A549 (cell line): ENCODE measurements at regions not wholly inside any gene's neighbourhood (a gene's known extent, or its start where the extent isn't known, plus 50 kb on each side); places are given as distances from the start of the nearest gene placed in this dataset.

ENCODE experiments used
- ATAC-seq, 2 experiments: fragments of 200-7000 bp in 1 of 2; fragments of >200 bp in 1 of 2; cut with Nextera tagmentation in 1 of 2; cut with Tn5 transposase in 1 of 2; 3 replicates each; pipeline versions ENCODE4 v1.8.0 to v1.9.1; 2018 to 2020; ENCODE audit warnings: mild to moderate bottlenecking in 1 of 2, moderate library complexity in 1 of 2
- CTCF ChIA-PET: fragments of 300-600 bp; sonication (Branson Sonifier 250); formaldehyde crosslinking; extraction: SDS; loops from one replicate; lab custom pipeline; 2021; ENCODE audit warnings: antibody characterized with exemption, inconsistent platforms; lab: Yijun Ruan, JAX
- POLR2A ChIA-PET: fragments of 350-600 bp; formaldehyde crosslinking; extraction: SDS; loops from one replicate; lab custom pipeline; 2021; ENCODE audit warnings: antibody characterized with exemption, inconsistent platforms; lab: Yijun Ruan, JAX
- DNase-seq, 2 experiments: peaks; one replicate each; pipeline versions ENCODE4 v3.0.0 to v3.0.0-alpha.2; 2011 to 2016; ENCODE audit warnings: low read depth in 1 of 2, low spot score in 1 of 2
- FAIRE-seq: peaks from 2 replicates; lab custom pipeline; 2011; peaks lifted over from hg19 to GRCh38; lab: Jason Lieb, UNC
- H3K27ac ChIP-seq, 2 experiments: fragments of >200 bp; sonication (Bioruptor Twin); formaldehyde crosslinking; 3 replicates each; pipeline ENCODE4 v1.5.1; 2016 to 2017
- H3K4me1 ChIP-seq: fragments of >200 bp; sonication (Bioruptor Twin); formaldehyde crosslinking; 3 replicates; pipeline ENCODE4 v1.6.1; 2016
- H3K4me2 ChIP-seq: fragments of >200 bp; sonication (Bioruptor Twin); formaldehyde crosslinking; 3 replicates; pipeline ENCODE4 v1.6.1; 2016
- H3K4me3 ChIP-seq: fragments of >200 bp; sonication (Bioruptor Twin); formaldehyde crosslinking; 3 replicates; pipeline ENCODE4 v1.5.1; 2016
- H3K9me3 ChIP-seq: fragments of >200 bp; sonication (Bioruptor Twin); formaldehyde crosslinking; 3 replicates; pipeline ENCODE4 v1.6.1; 2016
- ATOH8 ChIP-seq: fragments of 250-450 bp; sonication (Bioruptor Pico); IDR thresholded peaks from 2 replicates; pipeline ENCODE4 v1.5.0; 2020; ENCODE audit warnings: low read depth, mild to moderate bottlenecking, moderate library complexity
- CHD2 ChIP-seq: fragments of 150-350 bp; IDR thresholded peaks from 2 replicates; pipeline ENCODE4 v1.6.1; 2014; ENCODE audit warnings: low read length; ENCODE audit not compliant: partially characterized antibody
- CHD4 ChIP-seq: fragments of 200-600 bp; sonication (generic); IDR thresholded peaks from 2 replicates; pipeline ENCODE4 v1.6.1; 2016; ENCODE audit warnings: antibody characterized with exemption, mild to moderate bottlenecking, borderline replicate concordance
- HDAC2 ChIP-seq: fragments of 200-600 bp; sonication (generic); IDR thresholded peaks from 2 replicates; pipeline ENCODE4 v1.6.1; 2016
- HOXA7 ChIP-seq: fragments of 250-450 bp; sonication (Bioruptor Pico); IDR thresholded peaks from 2 replicates; pipeline ENCODE4 v1.5.0; 2020; ENCODE audit warnings: mild to moderate bottlenecking, moderate library complexity
- HOXB13 ChIP-seq: fragments of 250-450 bp; sonication (Bioruptor Pico); IDR thresholded peaks from 2 replicates; pipeline ENCODE4 v1.5.0; 2020; ENCODE audit warnings: low read depth, mild to moderate bottlenecking, moderate library complexity
- MYC ChIP-seq: IDR thresholded peaks from 2 replicates; pipeline ENCODE4 v1.6.1; 2012; ENCODE audit warnings: mild to moderate bottlenecking, inconsistent platforms, low read length, improper control_type of control experiment, borderline replicate concordance
- NFE2L2 ChIP-seq: fragments of 150-350 bp; conservative IDR thresholded peaks from 2 replicates; pipeline ENCODE4 v1.6.1; 2014; ENCODE audit warnings: low read length
- NPAS2 ChIP-seq: fragments of 250-450 bp; sonication (Bioruptor Pico); IDR thresholded peaks from 2 replicates; pipeline ENCODE4 v1.8.0; 2022; ENCODE audit warnings: mild to moderate bottlenecking, moderate library complexity, borderline replicate concordance
- RAD21 ChIP-seq, 2 experiments: fragments of >200 bp in 1 of 2; sonication (Bioruptor Twin) in 1 of 2; formaldehyde crosslinking in 1 of 2; IDR thresholded peaks in 1 of 2; conservative IDR thresholded peaks in 1 of 2; 2 replicates in 1 of 2; 3 replicates in 1 of 2; pipeline ENCODE4 v1.6.1; 2012 to 2018; ENCODE audit warnings: inconsistent platforms in 1 of 2
- RCOR1 ChIP-seq: fragments of 150-350 bp; IDR thresholded peaks from 2 replicates; pipeline ENCODE4 v1.6.1; 2014; ENCODE audit warnings: antibody characterized with exemption, low read length, low read depth
- REST ChIP-seq: fragments of 200-600 bp; sonication (generic); IDR thresholded peaks from 2 replicates; pipeline ENCODE4 v1.6.1; 2016; ENCODE audit warnings: antibody characterized with exemption, mild to moderate bottlenecking, moderate library complexity
- RFX5 ChIP-seq: fragments of 450-650 bp; IDR thresholded peaks from 2 replicates; pipeline ENCODE4 v1.7.1; 2014; ENCODE audit warnings: antibody characterized with exemption, mild to moderate bottlenecking, moderate library complexity
- ZFP36 ChIP-seq: fragments of 450-650 bp; IDR thresholded peaks from 2 replicates; pipeline ENCODE4 v1.6.1; 2014; ENCODE audit warnings: borderline replicate concordance; ENCODE audit not compliant: partially characterized antibody
- WGBS: methylation state at CpG from one replicate; pipeline ENCODE4 v1.1.6; 2017; ENCODE audit errors: missing lambda C conversion rate; 5-methylcytosine and 5-hydroxymethylcytosine counted together

- Histone ChIP-seq H3K4me1 (no peaks in the 10 kb centered on the region), H3K4me2 (no peak overlapping the region), H3K4me3 (no peak overlapping the region), H3K9me3 (no peaks in the 10 kb centered on the region), H3K27ac (no peak overlapping the region)
- CTCF ChIA-PET: no interaction called here
- no peak for ATAC-seq
- POLR2A ChIA-PET: no interaction called here
- FAIRE-seq: no peak
- no peak for DNase-seq
- 2% methylated on average over 3 of the region's 3 CpGs for whole genome bisulfite sequencing
- TF ChIP-seq NPAS2 (CRISPR knock-in tag) (no peak), HOXB13 (CRISPR knock-in tag) (no peak), ATOH8 (CRISPR knock-in tag) (no peak), CHD2 (no peak), MYC (no peak), ZFP36 (no peak), RCOR1 (no peak), RAD21 (conservative IDR thresholded peaks at IDR 0.05 in 1 of 2, IDR thresholded peaks at IDR 0.05 in 1 of 2) (no peak), REST (no peak), CHD4 (no peak)
- TF ChIP-seq, all 56 proteins: peak for 0
Measured at GRCh38 chr1:5053744-5054143, 399.3 kb downstream of the AJAP1 start.

GRCh38 chr1:5029136-5029535, 374.7 kb downstream of the AJAP1 start:
- DNase-seq (no peak), FAIRE-seq (no peak), ATAC-seq (no peak)
- POLR2A ChIA-PET: no interaction called here
- CTCF ChIA-PET: no interaction called here
- H3K4me2 ChIP-seq: no peak overlapping the region
- TF ChIP-seq RFX5: no peak
- no peak for TF ChIP-seq NFE2L2
- no peak for TF ChIP-seq HOXA7 (CRISPR knock-in tag)
- no peak for TF ChIP-seq HDAC2
- no peak for TF ChIP-seq ATOH8 (CRISPR knock-in tag)
- TF ChIP-seq MYC: no peak
- no peak for TF ChIP-seq ZFP36
- TF ChIP-seq, all 56 proteins: peak for 0
- H3K9me3 ChIP-seq: no peaks in the 10 kb centered on the region
- no peak overlapping the region for H3K27ac ChIP-seq
- H3K4me1 ChIP-seq: no peaks in the 10 kb centered on the region
- 1% methylated on average over 2 of the region's 2 CpGs for WGBS
- H3K4me3 ChIP-seq: no peak overlapping the region

- FAIRE-seq (no peak), ATAC-seq (no peak), DNase-seq (no peak)
- WGBS: 0% methylated on average over 3 of the region's 3 CpGs
- H3K27ac ChIP-seq: no peak overlapping the region
- H3K9me3 ChIP-seq: no peaks in the 10 kb centered on the region
- POLR2A ChIA-PET: no interaction called here
- no peak overlapping the region for H3K4me3 ChIP-seq
- H3K4me2 ChIP-seq: no peak overlapping the region
- TF ChIP-seq RFX5: no peak
- no peaks in the 10 kb centered on the region for H3K4me1 ChIP-seq
- CTCF ChIA-PET: no interaction called here
Measured at GRCh38 chr1:5012249-5012648, 357.8 kb downstream of the AJAP1 start.
